Mesenchymal stem cell (in vitro differentiated cells and primary cell): ENCODE measurements at regions not wholly inside any gene's neighbourhood (a gene's known extent, or its start where the extent isn't known, plus 50 kb on each side); places are given as distances from the start of the nearest gene placed in this dataset.

ENCODE experiments used
- DNase-seq: peaks from one replicate; pipeline ENCODE4 v3.0.0-alpha.2; 2013
- H2AFZ ChIP-seq: one replicate; pipeline ENCODE4 v1.6.1; 2013; ENCODE audit warnings: low read depth, mild to moderate bottlenecking, control low read depth, inconsistent platforms, low read length, moderate library complexity
- H2AK5ac ChIP-seq: 2 replicates; pipeline ENCODE4 v1.6.1; 2013; ENCODE audit warnings: low read length, moderate library complexity, mild to moderate bottlenecking, inconsistent platforms; ENCODE audit not compliant: severe bottlenecking
- H2BK120ac ChIP-seq: one replicate; pipeline ENCODE4 v1.6.1; 2013; ENCODE audit warnings: low read depth, mild to moderate bottlenecking, inconsistent platforms, low read length, moderate library complexity
- H2BK12ac ChIP-seq, 2 experiments: one replicate each; pipeline ENCODE4 v1.6.1; 2013; ENCODE audit warnings: inconsistent platforms in 2 of 2, low read length in 2 of 2, mild to moderate bottlenecking in 2 of 2, moderate library complexity in 2 of 2, control low read depth in 1 of 2
- H2BK15ac ChIP-seq: one replicate; pipeline ENCODE4 v1.6.1; 2013; ENCODE audit warnings: mild to moderate bottlenecking, low read depth, inconsistent platforms; ENCODE audit not compliant: poor library complexity, severe bottlenecking
- H2BK5ac ChIP-seq: 2 replicates; pipeline ENCODE4 v1.6.1; 2013; ENCODE audit warnings: low read depth, mild to moderate bottlenecking, low read length, control low read depth, inconsistent platforms; ENCODE audit not compliant: poor library complexity, severe bottlenecking
- H3K14ac ChIP-seq, 2 experiments: one replicate each; pipeline ENCODE4 v1.6.1; 2013; ENCODE audit warnings: inconsistent platforms in 2 of 2, low read length in 2 of 2, control low read depth in 1 of 2, mild to moderate bottlenecking in 1 of 2, moderate library complexity in 1 of 2
- H3K18ac ChIP-seq, 2 experiments: one replicate each; pipeline ENCODE4 v1.6.1; 2013; ENCODE audit warnings: inconsistent platforms in 2 of 2, low read length in 2 of 2, control low read depth in 1 of 2, low read depth in 1 of 2, mild to moderate bottlenecking in 1 of 2
- H3K23ac ChIP-seq, 2 experiments: one replicate each; pipeline ENCODE4 v1.6.1; 2013; ENCODE audit warnings: inconsistent platforms in 2 of 2, low read length in 2 of 2, mild to moderate bottlenecking in 2 of 2, moderate library complexity in 2 of 2, control low read depth in 1 of 2
- H3K27ac ChIP-seq: 2 replicates; pipeline ENCODE4 v1.5.1; 2013; ENCODE audit warnings: mild to moderate bottlenecking, moderate library complexity, low read length, control low read depth, inconsistent platforms; ENCODE audit not compliant: poor library complexity, severe bottlenecking
- H3K27me3 ChIP-seq, 2 experiments: 2 replicates each; pipeline versions ENCODE4 v1.6.1 to v1.7.0; 2013; ENCODE audit warnings: low read length in 2 of 2, mild to moderate bottlenecking in 2 of 2, moderate library complexity in 2 of 2, control low read depth in 1 of 2, inconsistent platforms in 1 of 2; ENCODE audit not compliant: control insufficient read depth in 1 of 2, insufficient read depth in 1 of 2
- H3K36me3 ChIP-seq, 2 experiments: 2 replicates each; pipeline versions ENCODE4 v1.6.1 to v1.7.0; 2013; ENCODE audit warnings: low read length in 2 of 2, control low read depth in 1 of 2, inconsistent platforms in 1 of 2, low read depth in 1 of 2, mild to moderate bottlenecking in 1 of 2; ENCODE audit not compliant: insufficient read depth in 2 of 2, control insufficient read depth in 1 of 2
- H3K4ac ChIP-seq, 2 experiments: one replicate each; pipeline ENCODE4 v1.6.1; 2013; ENCODE audit warnings: inconsistent platforms in 2 of 2, low read length in 2 of 2, mild to moderate bottlenecking in 2 of 2, moderate library complexity in 2 of 2, control low read depth in 1 of 2, low read depth in 1 of 2
- H3K4me1 ChIP-seq: 2 replicates; pipeline ENCODE4 v1.6.1; 2013; ENCODE audit warnings: low read depth, low read length, control low read depth; ENCODE audit not compliant: control insufficient read depth, insufficient read depth
- H3K4me2 ChIP-seq: 2 replicates; pipeline ENCODE4 v1.6.1; 2013; ENCODE audit warnings: low read length, mild to moderate bottlenecking, inconsistent platforms; ENCODE audit not compliant: poor library complexity, severe bottlenecking
- H3K4me3 ChIP-seq, 2 experiments: 2 replicates each; pipeline versions ENCODE4 v1.5.1 to v1.7.0; 2013; ENCODE audit warnings: low read length in 2 of 2, mild to moderate bottlenecking in 2 of 2, control low read depth in 1 of 2, low read depth in 1 of 2; ENCODE audit not compliant: insufficient read depth in 1 of 2
- H3K79me1 ChIP-seq: replicated peaks from 2 replicates; pipeline ENCODE4 v1.6.1; 2013; ENCODE audit warnings: mild to moderate bottlenecking, control low read depth, low read length, inconsistent platforms; ENCODE audit not compliant: poor library complexity, severe bottlenecking
- H3K9ac ChIP-seq: 2 replicates; pipeline ENCODE4 v1.7.0; 2013; ENCODE audit warnings: mild to moderate bottlenecking, low read length, moderate library complexity
- H3K9me3 ChIP-seq: 2 replicates; pipeline ENCODE4 v1.7.0; 2013; ENCODE audit warnings: mild to moderate bottlenecking, low read length; ENCODE audit not compliant: control insufficient read depth
- H4K8ac ChIP-seq: one replicate; pipeline ENCODE4 v1.6.1; 2013; ENCODE audit warnings: inconsistent platforms, mild to moderate bottlenecking, low read length, moderate library complexity
- H4K91ac ChIP-seq: one replicate; pipeline ENCODE4 v1.6.1; 2013; ENCODE audit warnings: mild to moderate bottlenecking, low read length, inconsistent platforms
- WGBS: methylation state at CpG from one replicate; pipeline ENCODE4 v1.1.7; 2013; ENCODE audit warnings: mixed read lengths; 5-methylcytosine and 5-hydroxymethylcytosine counted together

DNA sequence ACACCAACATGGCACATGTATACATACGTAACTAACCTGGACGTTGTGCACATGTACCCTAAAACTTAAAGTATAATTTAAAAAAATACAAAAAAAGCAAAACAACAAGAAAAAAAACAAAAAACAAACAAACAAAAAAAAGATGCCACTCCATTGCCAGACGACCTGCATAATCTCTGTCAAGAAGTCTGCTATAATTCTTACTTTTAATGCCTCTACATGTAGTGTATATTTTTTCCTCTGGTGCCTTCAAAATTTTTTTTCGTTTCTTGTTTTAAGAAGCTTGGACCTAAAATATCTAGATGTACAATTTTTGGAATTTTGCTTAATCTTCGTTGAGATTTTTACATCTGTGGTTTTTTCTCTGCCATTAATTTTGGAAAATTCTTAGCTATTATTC, 235.6 kb upstream of the ZNF521 start:
- no peaks in the 10 kb centered on the region for H3K4me1 ChIP-seq
- H3K4me3 ChIP-seq, result no peak overlapping the region
- peaks cover 53% of the 10 kb centered on the region for H3K9me3 ChIP-seq
- H3K18ac ChIP-seq, result no peak overlapping the region
- no peak overlapping the region for H2BK120ac ChIP-seq
- no peak overlapping the region for H2AFZ ChIP-seq
- H2BK5ac ChIP-seq, result no peak overlapping the region
- no peak overlapping the region for H4K91ac ChIP-seq
- no peak overlapping the region for H2BK12ac ChIP-seq
- no peaks in the 10 kb centered on the region for H3K36me3 ChIP-seq
- peak; percentile 7 for DNase-seq
- H3K27ac ChIP-seq, result no peak overlapping the region
- WGBS, result 93% methylated on average over 3 of the region's 5 CpGs
- H2AK5ac ChIP-seq, result no peak overlapping the region
- no peak overlapping the region for H4K8ac ChIP-seq
- H3K4ac ChIP-seq, result no peak overlapping the region
- H3K14ac ChIP-seq, result no peak overlapping the region
- H3K79me1 ChIP-seq, result no peaks in the 10 kb centered on the region
- H2BK15ac ChIP-seq, result no peak overlapping the region
- H3K23ac ChIP-seq, result no peak overlapping the region
- H3K4me2 ChIP-seq, result no peak overlapping the region
- no peak overlapping the region for H3K9ac ChIP-seq
- no peaks in the 10 kb centered on the region for H3K27me3 ChIP-seq

DNA sequence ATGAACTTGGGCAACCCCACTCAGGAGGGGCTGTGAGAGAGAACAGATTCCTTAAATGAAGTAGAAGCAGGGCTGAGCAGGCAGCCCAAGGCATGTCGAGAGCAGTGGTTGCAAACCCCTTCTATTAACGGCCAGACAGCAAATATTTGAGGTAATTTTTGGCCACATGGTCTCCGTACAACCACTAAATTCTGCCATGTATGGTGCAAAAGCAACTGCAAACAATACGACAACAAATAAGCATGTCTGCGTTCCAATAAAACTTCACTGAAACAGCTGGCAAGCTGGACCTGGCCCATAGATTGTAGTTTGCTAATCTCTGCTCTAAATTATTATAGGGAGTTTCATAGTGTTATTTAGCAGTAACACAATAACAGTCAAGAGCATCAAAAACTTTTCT, 217.0 kb upstream of the ZNF521 start:
- H3K4ac ChIP-seq, result no peak overlapping the region
- no peak overlapping the region for H3K27ac ChIP-seq
- no peak overlapping the region for H4K91ac ChIP-seq
- 93% methylated on average over 5 of the region's 5 CpGs for WGBS
- H3K4me1 ChIP-seq, result no peaks in the 10 kb centered on the region
- H2AK5ac ChIP-seq, result no peak overlapping the region
- no peak overlapping the region for H2BK5ac ChIP-seq
- no peak overlapping the region for H3K4me3 ChIP-seq
- H3K23ac ChIP-seq, result no peak overlapping the region
- H3K18ac ChIP-seq, result no peak overlapping the region
- no peaks in the 10 kb centered on the region for H3K9me3 ChIP-seq
- H3K14ac ChIP-seq, result no peak overlapping the region
- no peaks in the 10 kb centered on the region for H3K36me3 ChIP-seq
- H3K4me2 ChIP-seq, result no peak overlapping the region
- no peak overlapping the region for H3K9ac ChIP-seq
- no peak for DNase-seq
- no peak overlapping the region for H4K8ac ChIP-seq
- H2BK120ac ChIP-seq, result no peak overlapping the region
- no peaks in the 10 kb centered on the region for H3K79me1 ChIP-seq
- H2AFZ ChIP-seq, result no peak overlapping the region
- H3K27me3 ChIP-seq, result no peaks in the 10 kb centered on the region
- no peak overlapping the region for H2BK12ac ChIP-seq
- no peak overlapping the region for H2BK15ac ChIP-seq

DNA sequence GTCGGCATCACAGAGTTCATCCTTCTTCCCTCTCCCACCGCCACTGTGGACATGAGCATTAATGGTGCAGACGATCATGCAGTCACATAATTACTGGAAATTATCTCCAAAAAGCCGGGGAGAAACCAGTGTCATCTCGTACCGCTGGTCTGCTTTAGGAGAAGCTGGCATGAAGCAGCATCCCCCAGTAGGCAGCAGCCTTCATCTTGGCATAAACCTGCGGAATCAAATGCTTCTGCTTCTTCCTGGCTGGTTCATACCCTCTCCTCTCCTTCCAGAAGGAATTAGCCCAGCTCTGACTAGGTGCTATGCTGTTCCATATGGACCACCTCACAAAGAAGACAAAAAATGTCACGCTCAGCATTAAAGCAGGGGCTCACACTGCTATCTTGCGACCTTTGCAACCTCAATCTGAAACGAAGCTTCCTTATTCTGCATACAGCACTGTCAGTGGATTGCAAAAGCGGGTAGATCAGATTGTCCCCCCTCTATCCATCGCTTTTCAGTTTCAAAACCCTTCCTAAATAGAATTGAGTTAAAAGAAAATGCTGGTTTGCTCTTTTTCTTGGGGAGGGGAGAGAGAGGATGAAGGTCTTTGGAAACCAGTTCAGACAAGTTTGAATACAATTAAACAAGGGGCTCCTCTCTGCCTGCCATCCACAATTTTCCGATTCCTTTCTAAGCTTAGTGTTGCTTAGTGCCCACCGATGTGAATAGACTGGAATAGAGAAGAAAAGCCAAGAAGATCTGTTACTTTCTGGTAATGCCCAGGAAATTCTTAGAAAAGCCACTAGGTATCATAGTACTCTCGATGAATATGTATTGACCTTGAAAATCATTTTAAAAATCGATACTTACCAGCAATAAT, 212.1 kb upstream of the ZNF521 start:
- no peak overlapping the region for H3K27ac ChIP-seq
- H2AFZ ChIP-seq, result no peak overlapping the region
- H2BK120ac ChIP-seq, result no peak overlapping the region
- H3K27me3 ChIP-seq, result no peaks in the 10 kb centered on the region
- H2BK12ac ChIP-seq, result no peak overlapping the region
- H3K4ac ChIP-seq, result no peak overlapping the region
- H3K36me3 ChIP-seq, result no peaks in the 10 kb centered on the region
- H2BK5ac ChIP-seq, result no peak overlapping the region
- no peak overlapping the region for H3K14ac ChIP-seq
- no peak overlapping the region for H3K4me3 ChIP-seq
- H2AK5ac ChIP-seq, result no peak overlapping the region
- no peak overlapping the region for H4K91ac ChIP-seq
- H2BK15ac ChIP-seq, result no peak overlapping the region
- no peaks in the 10 kb centered on the region for H3K4me1 ChIP-seq
- no peaks in the 10 kb centered on the region for H3K79me1 ChIP-seq
- no peak overlapping the region for H3K23ac ChIP-seq
- H3K9ac ChIP-seq, result no peak overlapping the region
- H3K9me3 ChIP-seq, result no peaks in the 10 kb centered on the region
- DNase-seq, result no peak
- H3K18ac ChIP-seq, result no peak overlapping the region
- WGBS, result 92% methylated on average over 12 of the region's 16 CpGs
- H4K8ac ChIP-seq, result no peak overlapping the region
- H3K4me2 ChIP-seq, result no peak overlapping the region

GRCh38 chr18:25563346-25563745, 211.4 kb upstream of the ZNF521 start:
- H3K27ac ChIP-seq, result no peak overlapping the region
- H3K4ac ChIP-seq, result no peak overlapping the region
- H3K79me1 ChIP-seq, result no peaks in the 10 kb centered on the region
- H2AK5ac ChIP-seq, result no peak overlapping the region
- no peak overlapping the region for H4K8ac ChIP-seq
- no peak overlapping the region for H2BK120ac ChIP-seq
- no peaks in the 10 kb centered on the region for H3K36me3 ChIP-seq
- no peaks in the 10 kb centered on the region for H3K27me3 ChIP-seq
- no peak overlapping the region for H2BK15ac ChIP-seq
- H3K4me1 ChIP-seq, result no peaks in the 10 kb centered on the region
- no peak overlapping the region for H3K18ac ChIP-seq
- WGBS, result 100% methylated on average over 1 of the region's 3 CpGs
- H2BK12ac ChIP-seq, result no peak overlapping the region
- H2AFZ ChIP-seq, result no peak overlapping the region
- H3K9me3 ChIP-seq, result no peaks in the 10 kb centered on the region
- no peak overlapping the region for H3K23ac ChIP-seq
- no peak overlapping the region for H3K4me2 ChIP-seq
- no peak overlapping the region for H3K14ac ChIP-seq
- no peak for DNase-seq
- no peak overlapping the region for H3K9ac ChIP-seq
- H2BK5ac ChIP-seq, result no peak overlapping the region
- H4K91ac ChIP-seq, result peak overlapping the region; percentile 52
- H3K4me3 ChIP-seq, result no peak overlapping the region
